Nephron (organoid): ENCODE measurements at regions not wholly inside any gene's neighbourhood (a gene's known extent, or its start where the extent isn't known, plus 50 kb on each side); places are given as distances from the start of the nearest gene placed in this dataset.

Source experiments
- H3K27ac Mint-ChIP-seq, 3 experiments: 2 replicates each; pipeline ENCODE4 v1.8.0; 2020; ENCODE audit warnings: mixed read lengths in 3 of 3, mild to moderate bottlenecking in 2 of 3, moderate library complexity in 1 of 3
- H3K27me3 Mint-ChIP-seq: 2 replicates; pipeline ENCODE4 v1.8.0; 2021; ENCODE audit warnings: low read depth, mild to moderate bottlenecking, moderate library complexity, mixed read lengths
- H3K36me3 Mint-ChIP-seq: 2 replicates; pipeline ENCODE4 v1.8.0; 2020; ENCODE audit warnings: low read depth, mixed read lengths
- H3K4me1 Mint-ChIP-seq: 2 replicates; pipeline ENCODE4 v1.8.0; 2020; ENCODE audit warnings: mixed read lengths
- H3K4me3 Mint-ChIP-seq, 3 experiments: 2 replicates each; pipeline ENCODE4 v1.8.0; 2020; ENCODE audit warnings: mild to moderate bottlenecking in 3 of 3, mixed read lengths in 3 of 3, moderate library complexity in 2 of 3
- H3K9me3 Mint-ChIP-seq: 2 replicates; pipeline ENCODE4 v1.8.0; 2020; ENCODE audit warnings: mixed read lengths
- TF ChIP-seq, protein P1 (sequence below), 3 experiments: fragments of 200-600 bp; sonication (generic); IDR thresholded peaks; one replicate each; pipeline ENCODE4 v1.5.0; 2021; ENCODE audit warnings: antibody characterized with exemption in 3 of 3; ENCODE audit not compliant: unreplicated experiment in 3 of 3

DNA sequence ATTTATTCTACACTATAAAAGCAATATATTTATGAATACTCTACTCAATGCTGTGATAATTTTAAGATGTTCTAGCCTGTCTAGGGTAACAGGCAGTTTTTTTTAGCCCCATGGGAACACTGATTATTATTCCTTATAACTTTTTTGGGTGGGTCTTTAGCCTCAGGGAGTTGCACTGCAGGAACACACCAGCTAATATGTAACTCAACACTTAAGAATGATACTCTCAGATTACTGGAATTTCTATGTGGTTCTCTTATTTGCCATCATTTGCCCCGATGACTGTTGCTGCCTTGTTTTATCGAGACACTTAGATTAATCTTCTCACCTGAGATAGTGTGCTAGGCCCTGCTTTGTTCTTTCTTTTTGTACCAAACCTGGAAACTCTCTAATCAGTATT is 396.9 kb upstream of the SLITRK1 start:
- Mint-ChIP-seq H3K36me3 (no peaks in the 10 kb centered on the region), H3K27ac (no peak overlapping the region), H3K4me3 (no peak overlapping the region), H3K4me1 (peaks cover 16% of the 10 kb centered on the region), H3K9me3 (no peaks in the 10 kb centered on the region), H3K27me3 (no peaks in the 10 kb centered on the region)
- TF ChIP-seq, protein P1, sequence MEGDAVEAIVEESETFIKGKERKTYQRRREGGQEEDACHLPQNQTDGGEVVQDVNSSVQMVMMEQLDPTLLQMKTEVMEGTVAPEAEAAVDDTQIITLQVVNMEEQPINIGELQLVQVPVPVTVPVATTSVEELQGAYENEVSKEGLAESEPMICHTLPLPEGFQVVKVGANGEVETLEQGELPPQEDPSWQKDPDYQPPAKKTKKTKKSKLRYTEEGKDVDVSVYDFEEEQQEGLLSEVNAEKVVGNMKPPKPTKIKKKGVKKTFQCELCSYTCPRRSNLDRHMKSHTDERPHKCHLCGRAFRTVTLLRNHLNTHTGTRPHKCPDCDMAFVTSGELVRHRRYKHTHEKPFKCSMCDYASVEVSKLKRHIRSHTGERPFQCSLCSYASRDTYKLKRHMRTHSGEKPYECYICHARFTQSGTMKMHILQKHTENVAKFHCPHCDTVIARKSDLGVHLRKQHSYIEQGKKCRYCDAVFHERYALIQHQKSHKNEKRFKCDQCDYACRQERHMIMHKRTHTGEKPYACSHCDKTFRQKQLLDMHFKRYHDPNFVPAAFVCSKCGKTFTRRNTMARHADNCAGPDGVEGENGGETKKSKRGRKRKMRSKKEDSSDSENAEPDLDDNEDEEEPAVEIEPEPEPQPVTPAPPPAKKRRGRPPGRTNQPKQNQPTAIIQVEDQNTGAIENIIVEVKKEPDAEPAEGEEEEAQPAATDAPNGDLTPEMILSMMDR (IDR thresholded peaks at IDR 0.05; ENCODE audit: unreplicated experiment in 3 of 3), result no peak

DNA sequence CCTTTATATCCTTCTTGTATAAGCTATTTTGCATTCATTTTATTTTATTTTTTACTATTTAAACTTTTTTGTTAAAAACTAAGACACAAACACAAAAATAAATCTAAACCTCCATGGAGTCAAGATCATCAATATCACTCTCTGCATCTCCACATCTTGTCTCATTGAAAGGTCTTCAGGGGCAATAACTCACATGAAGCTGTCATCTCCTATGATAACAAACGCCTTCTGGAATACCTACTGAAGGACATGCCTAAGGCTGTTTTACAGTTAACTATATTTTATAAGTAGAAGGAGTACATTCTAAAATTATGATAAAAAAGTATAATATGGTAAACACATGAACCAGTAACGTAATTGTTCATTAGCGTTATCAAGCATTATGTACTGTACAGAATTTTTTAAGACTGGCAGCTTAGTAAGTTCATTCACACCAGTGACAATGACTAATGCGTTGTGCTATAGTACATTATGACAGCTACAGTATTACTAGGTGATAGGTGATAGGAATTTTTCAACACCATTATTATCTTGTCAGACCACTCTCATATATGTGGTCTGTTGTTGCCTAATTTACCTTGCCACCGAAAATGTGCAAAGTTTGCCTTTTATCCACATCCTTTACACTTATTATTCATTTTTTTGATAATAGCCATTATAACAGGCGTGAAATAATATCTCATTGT is 390.7 kb upstream of the SLITRK1 start:
- TF ChIP-seq, protein P1 (IDR thresholded peaks at IDR 0.05; ENCODE audit: unreplicated experiment in 3 of 3), result no peak
- H3K27ac Mint-ChIP-seq, result no peak overlapping the region
- H3K4me3 Mint-ChIP-seq, result no peak overlapping the region
- no peaks in the 10 kb centered on the region for H3K36me3 Mint-ChIP-seq
- no peaks in the 10 kb centered on the region for H3K27me3 Mint-ChIP-seq
- H3K9me3 Mint-ChIP-seq, result no peaks in the 10 kb centered on the region
- H3K4me1 Mint-ChIP-seq, result no peaks in the 10 kb centered on the region

DNA sequence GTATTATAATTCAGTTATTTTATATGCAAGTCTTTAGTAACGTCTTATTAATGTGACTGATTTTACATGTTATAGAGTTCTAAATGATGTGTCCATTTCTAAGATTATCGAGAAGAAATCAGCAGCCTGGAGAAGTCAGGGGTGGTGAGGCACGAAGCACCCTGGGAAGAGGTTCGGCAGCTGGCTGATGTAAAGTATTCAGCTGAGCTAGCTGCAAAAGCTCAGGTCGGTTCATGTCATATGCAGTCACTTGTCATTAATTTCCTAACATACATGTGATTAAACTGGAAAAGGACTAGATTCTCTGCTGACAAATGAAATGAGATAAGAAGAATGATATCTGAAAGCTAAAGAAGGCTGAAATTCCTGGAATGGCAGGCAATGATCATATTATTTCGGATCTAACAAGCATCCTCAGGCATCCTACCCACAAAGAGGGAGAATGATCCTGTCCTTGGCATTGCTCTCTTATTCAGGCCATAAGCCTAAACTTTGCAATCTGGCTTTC is 383.0 kb upstream of the SLITRK1 start:
- Mint-ChIP-seq H3K27ac (no peak overlapping the region), H3K36me3 (no peaks in the 10 kb centered on the region), H3K9me3 (no peaks in the 10 kb centered on the region), H3K27me3 (peaks cover 7% of the 10 kb centered on the region), H3K4me3 (no peak overlapping the region), H3K4me1 (peaks cover 9% of the 10 kb centered on the region)
- TF ChIP-seq, protein P1 (IDR thresholded peaks at IDR 0.05; ENCODE audit: unreplicated experiment in 3 of 3), result no peak

DNA sequence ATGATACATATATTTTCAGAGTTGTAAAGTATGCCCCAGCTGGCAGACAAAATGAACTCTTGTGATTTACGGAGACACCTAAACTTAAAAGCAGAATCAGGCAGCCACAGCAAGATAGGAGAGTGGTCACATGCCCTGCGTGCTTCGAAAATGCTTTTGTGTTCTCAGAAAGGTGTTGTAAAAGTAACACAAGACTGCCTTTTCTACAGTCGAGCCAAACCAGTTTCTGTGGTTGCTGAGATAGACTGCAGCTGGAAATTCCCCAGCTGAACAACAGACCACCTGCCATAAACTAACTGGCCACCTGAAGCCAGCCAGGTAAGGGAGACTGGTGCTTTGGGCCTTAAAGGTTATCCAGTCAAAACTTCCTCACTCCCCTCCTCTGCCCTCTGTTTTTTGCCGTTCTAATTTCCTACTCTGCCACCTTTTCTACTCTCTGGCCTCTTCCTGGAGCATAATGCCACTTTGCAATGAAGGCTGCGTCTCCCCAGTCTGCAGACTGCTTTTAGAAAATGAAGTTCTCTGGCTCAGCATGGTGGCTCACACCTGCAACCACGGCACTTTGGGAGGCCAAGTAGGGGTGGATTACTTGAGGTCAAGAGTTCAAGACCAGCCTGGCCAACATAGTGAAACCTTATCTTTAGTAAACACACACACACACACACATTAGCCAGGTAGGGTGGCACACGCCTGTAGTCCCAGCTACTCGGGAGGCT is 381.2 kb upstream of the SLITRK1 start:
- Mint-ChIP-seq H3K27me3 (peaks cover 7% of the 10 kb centered on the region), H3K4me3 (no peak overlapping the region), H3K9me3 (no peaks in the 10 kb centered on the region), H3K27ac (no peak overlapping the region), H3K36me3 (no peaks in the 10 kb centered on the region), H3K4me1 (peaks cover 9% of the 10 kb centered on the region)
- TF ChIP-seq, protein P1 (IDR thresholded peaks at IDR 0.05; ENCODE audit: unreplicated experiment in 3 of 3), result no peak

DNA sequence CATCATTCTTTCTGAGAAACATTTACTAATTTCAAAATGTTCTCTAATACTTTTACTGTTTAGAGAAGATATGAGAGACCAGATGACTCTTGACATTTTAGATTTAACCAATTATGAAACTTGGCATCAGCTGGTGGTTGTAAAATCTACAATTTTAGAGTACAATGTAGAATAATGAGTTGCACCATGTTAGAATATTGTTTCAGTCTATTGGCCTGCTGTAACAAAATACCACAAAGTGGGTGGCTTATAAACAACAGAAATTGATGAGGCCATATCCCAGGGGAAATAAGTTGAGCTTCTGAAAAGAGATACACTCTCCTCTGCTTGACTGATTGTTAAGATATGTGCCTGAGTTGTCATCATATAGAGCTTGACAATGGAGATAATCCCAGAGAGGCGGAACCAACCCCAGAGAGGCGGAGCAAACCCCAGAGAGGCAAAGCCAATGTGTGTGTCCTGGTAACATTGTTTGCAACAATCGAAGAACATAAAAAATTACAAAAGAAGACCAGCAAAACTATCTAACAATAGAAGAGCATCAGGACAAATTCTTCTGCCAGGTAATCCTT is 373.0 kb upstream of the SLITRK1 start:
- no peaks in the 10 kb centered on the region for H3K27me3 Mint-ChIP-seq
- H3K4me1 Mint-ChIP-seq, result no peaks in the 10 kb centered on the region
- peaks cover 22% of the 10 kb centered on the region for H3K9me3 Mint-ChIP-seq
- H3K36me3 Mint-ChIP-seq, result no peaks in the 10 kb centered on the region
- TF ChIP-seq, protein P1 (IDR thresholded peaks at IDR 0.05; ENCODE audit: unreplicated experiment in 3 of 3), result no peak
- H3K27ac Mint-ChIP-seq, result no peak overlapping the region
- no peak overlapping the region for H3K4me3 Mint-ChIP-seq
